Stimulated activated CD4-positive, alpha-beta T cell treated with anti-CD3 and anti-CD28 coated beads, Interleukin-4, amount 100 ng/mL, for 24 hours (primary cell): ENCODE measurements at regions not wholly inside any gene's neighbourhood (a gene's known extent, or its start where the extent isn't known, plus 50 kb on each side); places are given as distances from the start of the nearest gene placed in this dataset.

Experiments
- DNase-seq: peaks from one replicate; pipeline ENCODE4 v3.0.0-alpha.2; 2020

GRCh38 chr3:153679714-153680113, 441.5 kb upstream of the ARHGEF26 start:
- DNase-seq: no peak

- no peak for DNase-seq
Measured at GRCh38 chr3:153680526-153680925, 440.7 kb upstream of the ARHGEF26 start.

- no peak for DNase-seq
Measured at GRCh38 chr3:153681057-153681456, 440.1 kb upstream of the ARHGEF26 start.

DNA sequence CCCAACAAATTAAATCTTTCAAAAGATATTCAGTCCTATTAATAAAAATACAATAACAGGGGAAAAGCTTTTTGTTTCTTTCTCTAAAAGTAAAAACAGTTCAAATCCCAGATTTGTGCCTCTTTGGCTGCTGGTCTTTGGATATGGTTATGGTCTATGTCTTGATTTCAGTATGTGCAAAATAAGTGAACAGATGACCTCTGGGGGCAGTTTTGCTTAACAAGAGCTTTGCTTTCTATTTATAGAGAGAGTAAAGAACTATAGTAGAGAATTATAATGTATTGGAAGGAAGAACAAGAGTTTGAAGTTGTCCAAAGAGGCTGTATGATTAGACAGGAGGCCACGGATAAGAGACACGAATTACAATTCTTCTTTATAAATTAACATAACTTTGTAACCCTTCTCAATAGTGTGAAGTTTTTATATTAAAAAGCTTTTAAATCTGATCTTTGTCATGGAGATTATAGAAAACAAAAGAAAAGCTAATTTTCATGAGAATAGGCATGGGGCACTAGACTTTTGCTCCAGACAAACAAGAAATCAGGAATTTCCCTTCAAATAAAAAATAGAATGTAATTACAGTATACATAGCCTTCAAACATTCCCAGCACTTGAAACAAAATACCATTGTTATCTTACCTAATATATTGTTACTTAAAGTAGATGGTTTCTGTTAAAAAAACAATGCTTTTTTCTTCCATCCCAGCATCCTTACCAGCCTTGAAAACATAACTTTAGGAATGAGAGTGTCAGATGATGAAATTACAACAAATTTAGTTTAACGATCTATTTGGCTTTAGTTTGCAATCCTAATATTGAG, 432.7 kb upstream of the ARHGEF26 start:
- DNase-seq: no peak

DNA sequence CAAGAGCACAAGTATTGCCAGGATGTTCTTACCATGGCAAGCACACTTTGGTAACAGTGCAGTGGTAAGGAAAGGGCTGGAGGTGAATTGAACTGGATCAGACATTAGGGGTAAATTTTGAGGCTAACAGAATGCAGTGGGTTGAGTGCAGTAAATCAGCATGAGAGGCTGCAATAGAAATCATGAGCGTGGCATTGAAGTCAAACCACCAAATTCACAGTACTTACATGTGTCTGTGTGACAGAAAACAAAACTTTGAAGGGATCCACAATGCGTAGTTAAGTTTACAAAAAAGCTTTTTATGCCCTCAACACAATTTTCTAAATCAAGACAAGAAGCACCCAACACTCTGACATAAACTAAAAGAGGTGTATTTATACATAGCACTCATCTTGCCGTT, 428.0 kb upstream of the ARHGEF26 start:
- DNase-seq: no peak

GRCh38 chr3:153702106-153702505, 419.1 kb upstream of the ARHGEF26 start:
- no peak for DNase-seq

DNA sequence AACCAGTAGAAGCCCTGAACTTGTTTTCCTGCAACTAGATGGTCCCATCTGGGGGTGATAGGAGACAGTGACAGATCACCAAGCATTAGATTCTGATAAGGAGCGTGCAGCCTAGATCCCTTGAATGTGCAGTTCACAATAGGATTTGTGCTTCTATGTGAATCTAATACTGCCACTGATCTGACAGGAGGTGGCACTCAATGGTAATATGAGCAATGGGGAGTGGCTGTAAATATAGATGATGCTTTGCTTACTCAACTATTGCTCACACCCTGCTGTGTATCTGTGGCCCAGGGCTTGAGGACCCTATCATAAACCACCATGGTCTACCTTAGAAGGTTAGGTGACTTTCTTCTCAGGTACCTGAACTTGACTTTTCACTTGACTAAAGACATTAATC, 417.1 kb upstream of the ARHGEF26 start:
- no peak for DNase-seq

GRCh38 chr3:153706706-153707105, 414.5 kb upstream of the ARHGEF26 start:
- no peak for DNase-seq

- no peak for DNase-seq
Measured at GRCh38 chr3:153714016-153714415, 407.2 kb upstream of the ARHGEF26 start.

- DNase-seq: no peak
Measured at GRCh38 chr3:153714588-153715290, 406.5 kb upstream of the ARHGEF26 start.

DNA sequence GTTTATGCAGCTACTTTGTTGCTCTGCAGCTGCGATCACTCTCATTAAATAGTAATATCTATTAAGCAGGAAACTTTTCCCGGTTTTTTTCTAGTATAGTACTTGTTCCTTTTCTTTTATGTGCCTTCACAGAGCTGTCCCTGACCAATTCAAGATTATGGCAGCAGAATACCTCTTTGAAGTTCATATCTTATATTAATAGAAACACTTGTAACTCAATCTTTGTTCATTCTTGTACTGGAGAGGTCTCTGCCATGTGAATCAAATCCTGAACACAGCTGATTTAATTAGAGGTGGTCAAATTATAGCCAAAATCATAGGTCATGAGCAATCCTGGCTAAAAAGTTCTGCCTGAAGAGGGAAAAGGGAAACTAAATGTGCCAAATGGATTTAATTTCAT, 399.0 kb upstream of the ARHGEF26 start:
- DNase-seq: no peak

DNA sequence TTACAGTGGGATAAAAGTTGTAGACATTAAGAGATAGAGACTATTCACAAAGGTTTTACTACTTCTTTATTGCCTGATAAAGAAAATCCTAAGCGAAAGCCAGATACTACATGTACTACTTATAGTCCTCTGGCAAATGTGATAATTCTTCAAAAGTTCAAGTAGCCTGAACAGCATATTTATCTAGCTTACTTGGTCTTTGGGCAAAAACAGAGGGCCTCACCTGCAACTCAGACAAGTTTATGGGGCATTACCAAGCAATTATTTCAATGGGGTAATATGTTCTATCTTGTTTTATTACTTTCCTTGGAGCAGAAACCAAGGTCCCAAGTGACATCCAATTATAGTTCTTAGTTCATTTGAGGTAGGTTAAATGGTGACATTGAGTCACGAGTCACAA, 390.1 kb upstream of the ARHGEF26 start:
- DNase-seq: no peak

GRCh38 chr3:153734777-153735551, 386.2 kb upstream of the ARHGEF26 start:
- DNase-seq: no peak

DNA sequence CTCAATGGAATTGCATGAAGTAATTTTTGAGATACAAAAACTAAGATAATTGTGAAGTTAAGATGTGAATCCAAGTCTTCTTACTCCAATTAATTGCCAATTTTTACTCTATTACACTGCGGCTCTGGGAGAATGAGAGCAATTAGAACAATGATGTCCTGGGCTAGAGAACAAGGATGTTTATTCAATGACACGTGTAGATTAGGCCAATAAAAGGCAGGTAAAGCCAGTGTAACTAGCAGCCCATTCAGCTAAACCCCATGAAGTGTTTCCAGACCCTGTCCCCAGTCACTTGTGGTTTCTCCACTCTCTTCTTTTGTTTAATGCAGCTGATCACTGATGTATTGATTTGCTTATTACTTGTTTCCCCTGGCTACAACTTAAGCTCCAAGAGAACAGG, 381.1 kb upstream of the ARHGEF26 start:
- no peak for DNase-seq

DNA sequence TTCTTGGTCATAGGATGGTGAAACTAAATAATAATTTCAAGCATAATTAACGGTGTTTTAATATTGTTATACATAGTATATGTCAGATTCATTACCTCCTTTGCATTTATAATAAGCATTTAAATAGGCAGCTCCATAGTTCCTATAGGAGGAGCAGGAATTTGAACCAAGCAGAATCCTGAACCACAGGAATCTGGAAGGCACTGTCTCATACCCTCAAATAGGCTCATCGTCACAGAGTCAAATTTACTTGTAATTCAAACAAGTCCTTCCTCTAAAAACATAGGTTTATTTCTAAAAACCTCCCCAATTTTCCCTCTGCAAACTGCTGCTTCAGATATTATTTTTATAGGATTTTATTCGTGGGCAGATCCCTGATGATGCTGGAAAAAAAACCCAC, 376.3 kb upstream of the ARHGEF26 start:
- DNase-seq: no peak

DNA sequence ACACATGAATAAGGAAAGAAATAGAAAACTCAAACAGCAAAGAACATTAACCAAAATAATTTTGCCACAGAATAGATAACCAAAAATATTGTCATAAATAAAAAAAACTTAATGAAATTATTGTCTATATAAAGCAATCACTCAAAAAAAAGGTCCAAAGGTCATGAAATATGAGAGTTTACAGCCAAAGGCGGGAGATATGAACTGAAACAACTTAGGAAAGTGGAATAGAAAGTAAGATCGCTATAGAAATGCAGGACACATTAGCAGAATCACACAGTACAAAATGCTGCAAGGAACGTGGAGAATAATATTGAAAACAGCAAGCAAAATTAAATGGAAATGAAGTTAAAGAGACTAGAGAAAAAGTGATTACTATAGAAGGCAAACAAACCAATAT, 375.0 kb upstream of the ARHGEF26 start:
- no peak for DNase-seq

DNA sequence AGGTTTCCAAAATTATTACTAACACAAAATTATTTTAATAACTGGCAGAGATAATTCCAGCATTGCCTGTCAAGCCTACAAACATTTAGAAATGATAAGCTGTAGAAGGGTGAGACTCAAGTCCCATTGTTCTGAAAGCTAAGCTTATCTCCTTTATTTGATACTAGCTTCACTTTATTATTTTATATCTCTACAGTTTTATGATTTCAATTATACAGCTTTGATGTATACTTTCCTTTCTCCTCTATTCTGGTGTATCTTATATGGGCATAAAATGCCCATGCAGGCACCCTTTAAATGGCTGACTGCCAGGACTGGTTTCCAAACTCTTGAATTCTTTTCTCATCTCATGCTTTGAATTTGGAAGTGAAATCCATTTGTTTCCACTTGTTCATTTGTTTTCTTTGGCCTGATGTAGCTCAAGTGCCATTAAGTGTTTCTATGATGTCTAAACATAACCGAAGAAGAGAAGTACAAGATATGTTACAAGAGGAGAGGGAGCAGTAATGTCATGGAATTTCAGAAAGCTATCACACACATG, 372.1 kb upstream of the ARHGEF26 start:
- no peak for DNase-seq

DNA sequence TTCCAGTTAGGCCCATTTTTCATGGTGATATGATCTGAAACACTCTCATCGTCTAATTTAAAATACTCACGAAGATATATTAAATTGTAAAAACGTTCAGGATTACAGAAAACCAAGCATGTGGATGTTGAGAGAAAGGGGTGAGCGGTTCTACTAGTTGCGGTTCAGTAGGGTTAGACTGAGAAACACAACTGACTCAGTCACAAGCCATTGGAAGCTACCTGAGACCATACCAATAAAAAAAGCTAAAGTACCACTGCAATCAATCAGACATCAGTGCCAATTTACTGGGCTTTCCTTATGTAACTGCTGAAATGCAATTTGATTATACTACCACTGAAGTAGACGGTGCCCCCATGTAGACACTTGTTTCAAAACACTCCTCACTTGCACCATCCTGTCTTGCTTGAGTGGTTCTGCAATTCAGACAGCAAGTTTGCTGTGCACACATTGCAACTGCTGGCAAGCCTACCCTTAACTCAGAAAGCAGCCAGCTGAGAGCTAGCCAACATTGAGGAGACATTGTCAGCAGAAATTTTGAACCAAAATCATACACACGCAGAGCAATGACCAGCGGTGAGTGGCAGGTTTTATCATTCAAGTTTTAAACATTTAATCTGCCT, 368.7 kb upstream of the ARHGEF26 start:
- DNase-seq: no peak

- DNase-seq: no peak
Measured at GRCh38 chr3:153753035-153753434, 368.2 kb upstream of the ARHGEF26 start.

- no peak for DNase-seq
Measured at GRCh38 chr3:153756816-153757215, 364.4 kb upstream of the ARHGEF26 start.

DNA sequence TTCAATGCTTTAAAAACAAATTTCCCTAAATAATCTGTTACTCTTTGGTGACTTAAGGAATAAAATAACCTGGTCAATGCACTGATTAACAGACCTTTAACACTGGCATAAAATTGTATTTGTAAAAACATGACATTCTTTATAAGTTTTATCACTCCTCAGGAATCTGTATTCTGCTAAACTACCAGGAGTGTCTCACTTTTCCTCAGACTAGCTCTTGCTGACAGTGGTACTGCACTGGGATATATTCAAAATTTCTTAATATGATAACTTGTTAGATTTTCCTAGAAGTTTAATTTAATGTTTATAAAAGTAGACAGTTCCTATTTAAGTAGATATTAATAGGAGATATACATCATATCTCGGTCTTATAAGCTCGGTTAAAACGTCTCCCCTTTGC, 363.4 kb upstream of the ARHGEF26 start:
- no peak for DNase-seq

DNA sequence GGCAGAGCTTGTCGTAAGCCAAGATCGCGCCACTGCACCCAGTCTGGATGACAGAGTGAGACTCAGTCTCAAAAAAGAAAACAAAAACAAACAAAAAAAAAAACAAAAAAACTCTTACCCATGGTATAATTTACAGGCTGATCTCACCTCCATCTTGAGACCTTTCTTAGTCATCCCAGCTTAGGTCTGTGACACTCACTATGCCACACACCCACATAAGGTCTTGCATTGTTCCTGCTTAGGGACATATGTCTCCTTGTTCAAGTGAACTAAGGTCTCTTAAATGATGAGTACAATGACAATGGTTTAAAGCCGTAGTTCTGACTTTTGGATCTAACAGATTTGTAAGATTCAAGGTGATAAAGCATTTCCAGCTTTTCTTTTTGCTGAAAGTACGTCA, 360.2 kb upstream of the ARHGEF26 start:
- DNase-seq: no peak
